MM.1S (cell line): ENCODE measurements at regions not wholly inside any gene's neighbourhood (a gene's known extent, or its start where the extent isn't known, plus 50 kb on each side); places are given as distances from the start of the nearest gene placed in this dataset.

Experiments
- DNase-seq: peaks from one replicate; pipeline ENCODE4 v3.0.0-alpha.2; 2015
- H2AFZ ChIP-seq: fragments of 300-600 bp; sonication (generic); 2 replicates; pipeline ENCODE4 v1.6.0; 2016; ENCODE audit warnings: antibody characterized with exemption, low read length
- H3F3A ChIP-seq: fragments of 300-600 bp; sonication (generic); 2 replicates; pipeline ENCODE4 v1.6.1; 2016; ENCODE audit warnings: mild to moderate bottlenecking, antibody characterized with exemption, low read length, moderate library complexity, mixed read lengths; ENCODE audit not compliant: insufficient read depth
- H3K27ac ChIP-seq: fragments of 300-600 bp; sonication (generic); 2 replicates; pipeline ENCODE4 v1.5.1; 2016; ENCODE audit warnings: mild to moderate bottlenecking, low read length
- H3K27me3 ChIP-seq: fragments of 300-600 bp; sonication (generic); replicated peaks from 2 replicates; pipeline ENCODE4 v1.6.0; 2016; ENCODE audit warnings: low read length; ENCODE audit not compliant: insufficient read depth
- H3K36me3 ChIP-seq: fragments of 300-600 bp; sonication (generic); replicated peaks from 2 replicates; pipeline ENCODE4 v1.6.1; 2016; ENCODE audit warnings: mild to moderate bottlenecking, low read length, mixed read lengths; ENCODE audit not compliant: insufficient read depth
- H3K4me1 ChIP-seq: fragments of 300-600 bp; sonication (generic); 2 replicates; pipeline ENCODE4 v1.6.1; 2016; ENCODE audit warnings: low read length, mixed read lengths
- H3K4me2 ChIP-seq: fragments of 300-600 bp; sonication (generic); 2 replicates; pipeline ENCODE4 v1.6.0; 2016; ENCODE audit warnings: low read depth, low read length
- H3K4me3 ChIP-seq: fragments of 300-600 bp; sonication (generic); 2 replicates; pipeline ENCODE4 v1.5.1; 2016; ENCODE audit warnings: low read length, mixed read lengths
- H3K79me2 ChIP-seq: fragments of 300-600 bp; sonication (generic); 2 replicates; pipeline ENCODE4 v1.6.1; 2016; ENCODE audit warnings: mixed run types, low read length, mixed read lengths
- H3K9ac ChIP-seq: fragments of 300-600 bp; sonication (generic); 2 replicates; pipeline ENCODE4 v1.6.1; 2016; ENCODE audit warnings: low read length, mixed read lengths
- H3K9me2 ChIP-seq: fragments of 300-600 bp; sonication (generic); replicated peaks from 2 replicates; pipeline ENCODE4 v1.6.1; 2016; ENCODE audit warnings: mild to moderate bottlenecking, low read length, mixed read lengths; ENCODE audit not compliant: insufficient read depth
- H3K9me3 ChIP-seq: fragments of 300-600 bp; sonication (generic); replicated peaks from 2 replicates; pipeline ENCODE4 v1.6.1; 2016; ENCODE audit warnings: mild to moderate bottlenecking, low read length, mixed read lengths; ENCODE audit not compliant: insufficient read depth
- H4K20me1 ChIP-seq: fragments of 300-600 bp; sonication (generic); 2 replicates; pipeline ENCODE4 v1.6.1; 2016; ENCODE audit warnings: mild to moderate bottlenecking, low read length, moderate library complexity, mixed read lengths; ENCODE audit not compliant: insufficient read depth
- CTCF ChIP-seq: fragments of 300-600 bp; sonication (generic); IDR thresholded peaks from 2 replicates; pipeline ENCODE4 v1.5.1; 2016; ENCODE audit warnings: antibody characterized with exemption, low read length, mixed read lengths
- EZH2 ChIP-seq: fragments of 300-600 bp; sonication (generic); optimal IDR thresholded peaks from 2 replicates; pipeline ENCODE3; 2017; ENCODE audit warnings: low read depth, mild to moderate bottlenecking, antibody characterized with exemption, low read length, mixed read lengths
- EZH2phosphoT487 ChIP-seq: fragments of 300-600 bp; sonication (generic); IDR thresholded peaks from 2 replicates; pipeline ENCODE4 v1.6.1; 2018; ENCODE audit warnings: antibody characterized with exemption, low read length

DNA sequence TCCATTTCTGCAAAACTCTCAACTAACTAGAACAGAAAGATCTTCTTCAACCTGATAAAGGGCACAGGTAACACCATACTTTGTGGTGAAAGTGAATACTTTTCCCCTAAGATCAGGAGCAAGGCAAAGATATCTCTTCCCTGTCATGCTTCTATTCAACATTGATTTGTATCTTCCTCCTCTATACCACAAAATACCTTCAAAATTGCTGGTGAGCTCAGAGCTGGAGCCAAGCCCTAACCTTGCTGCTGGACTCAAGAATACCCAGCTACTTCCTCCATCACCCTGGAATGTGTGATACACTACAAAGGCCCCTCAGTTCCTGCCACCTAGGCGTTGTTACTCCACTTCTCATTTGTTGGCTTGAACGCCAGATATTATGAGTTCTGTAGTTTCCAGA, 499.0 kb downstream of the ACTL7B start:
- no peaks in the 10 kb centered on the region for H3K9me3 ChIP-seq
- no peaks in the 10 kb centered on the region for H4K20me1 ChIP-seq
- H3K27ac ChIP-seq = no peak overlapping the region
- no peaks in the 10 kb centered on the region for H3K9me2 ChIP-seq
- H2AFZ ChIP-seq = no peak overlapping the region
- H3K27me3 ChIP-seq = no peaks in the 10 kb centered on the region
- H3K9ac ChIP-seq = no peak overlapping the region
- H3K4me3 ChIP-seq = no peak overlapping the region
- H3K4me2 ChIP-seq = no peak overlapping the region
- no peaks in the 10 kb centered on the region for H3K79me2 ChIP-seq
- no peaks in the 10 kb centered on the region for H3F3A ChIP-seq
- DNase-seq = no peak
- TF ChIP-seq EZH2 = no peak
- no peaks in the 10 kb centered on the region for H3K4me1 ChIP-seq
- H3K36me3 ChIP-seq = no peaks in the 10 kb centered on the region

- no peaks in the 10 kb centered on the region for H3F3A ChIP-seq
- TF ChIP-seq CTCF = no peak
- TF ChIP-seq EZH2 = no peak
- TF ChIP-seq EZH2phosphoT487 = no peak
- no peak for DNase-seq
- H3K79me2 ChIP-seq = no peaks in the 10 kb centered on the region
- H3K9ac ChIP-seq = no peak overlapping the region
- no peaks in the 10 kb centered on the region for H3K9me3 ChIP-seq
- no peaks in the 10 kb centered on the region for H3K27me3 ChIP-seq
- H3K27ac ChIP-seq = no peak overlapping the region
- no peaks in the 10 kb centered on the region for H3K4me1 ChIP-seq
- no peaks in the 10 kb centered on the region for H4K20me1 ChIP-seq
- H2AFZ ChIP-seq = no peak overlapping the region
- no peak overlapping the region for H3K4me2 ChIP-seq
- H3K36me3 ChIP-seq = no peaks in the 10 kb centered on the region
- no peaks in the 10 kb centered on the region for H3K9me2 ChIP-seq
- no peak overlapping the region for H3K4me3 ChIP-seq
Observed at GRCh38 chr9:108351571-108351970, 504.2 kb downstream of the ACTL7B start.

DNA sequence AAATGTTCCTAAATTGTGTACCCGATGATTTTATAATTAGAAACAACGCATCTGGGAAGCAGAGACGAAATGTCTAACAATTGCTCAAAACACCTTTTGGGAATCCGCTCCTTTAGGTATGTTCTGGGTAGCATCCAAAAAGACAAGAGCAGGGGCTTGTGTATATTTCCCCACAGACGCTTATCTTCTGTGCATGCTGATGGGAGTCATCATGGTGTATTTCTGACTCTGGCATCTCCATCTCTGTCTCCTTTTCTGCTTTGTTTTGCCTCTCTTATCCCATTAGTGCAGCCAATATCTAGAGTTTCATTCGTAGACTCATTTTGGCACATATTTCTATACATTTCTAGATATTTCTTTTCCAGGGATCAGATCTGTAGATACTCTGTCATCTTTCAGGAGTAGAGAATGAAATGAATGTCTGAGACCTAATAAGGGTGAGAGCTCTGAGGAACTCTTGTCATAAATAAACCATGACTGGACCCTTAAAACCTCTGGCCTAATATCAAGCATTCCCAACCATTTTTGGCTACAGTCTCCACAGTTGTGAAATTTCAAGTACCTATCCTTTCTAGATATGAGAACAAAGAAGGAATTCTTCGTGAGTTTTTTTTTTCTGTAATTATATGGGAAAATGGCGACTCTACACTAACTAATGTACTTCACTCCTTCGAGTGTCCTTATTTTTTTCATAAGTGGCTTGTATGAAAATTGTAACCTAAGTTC, 508.2 kb downstream of the ACTL7B start:
- no peak for DNase-seq
- Histone ChIP-seq H3K79me2 (no peaks in the 10 kb centered on the region), H3K9ac (no peak overlapping the region), H3K27ac (no peak overlapping the region), H3F3A (no peaks in the 10 kb centered on the region), H3K4me2 (no peak overlapping the region), H2AFZ (no peak overlapping the region), H4K20me1 (no peaks in the 10 kb centered on the region), H3K27me3 (no peaks in the 10 kb centered on the region), H3K9me2 (no peaks in the 10 kb centered on the region), H3K9me3 (no peaks in the 10 kb centered on the region), H3K4me3 (no peak overlapping the region), H3K36me3 (no peaks in the 10 kb centered on the region), H3K4me1 (no peaks in the 10 kb centered on the region)
- no peak for TF ChIP-seq EZH2phosphoT487
- TF ChIP-seq CTCF = no peak
- TF ChIP-seq EZH2 = no peak

GRCh38 chr9:108345826-108346225, 510.0 kb downstream of the ACTL7B start:
- no peak overlapping the region for H3K4me2 ChIP-seq
- H3F3A ChIP-seq = no peaks in the 10 kb centered on the region
- no peak for DNase-seq
- no peak overlapping the region for H3K27ac ChIP-seq
- H3K79me2 ChIP-seq = no peaks in the 10 kb centered on the region
- no peaks in the 10 kb centered on the region for H3K4me1 ChIP-seq
- H2AFZ ChIP-seq = no peak overlapping the region
- no peaks in the 10 kb centered on the region for H4K20me1 ChIP-seq
- H3K9me2 ChIP-seq = no peaks in the 10 kb centered on the region
- TF ChIP-seq EZH2phosphoT487 (no peak), CTCF (no peak)
- no peak overlapping the region for H3K9ac ChIP-seq
- H3K36me3 ChIP-seq = no peaks in the 10 kb centered on the region; the same call in 1 of the 2 replicates
- no peak overlapping the region for H3K4me3 ChIP-seq
- no peaks in the 10 kb centered on the region for H3K9me3 ChIP-seq
- H3K27me3 ChIP-seq = no peaks in the 10 kb centered on the region
